ENCODE measurements at regions not wholly inside any gene's neighbourhood (a gene's known extent, or its start where the extent isn't known, plus 50 kb on each side); places are given as distances from the start of the nearest gene placed in this dataset.

GRCh38 chr5:167792514-167792913 lies 498.9 kb upstream of the WWC1 start:
- Histone ChIP-seq H3K9me3 (no peaks in the 10 kb centered on the region), H3K36me3 (no peaks in the 10 kb centered on the region), H3K4me3 (no peak overlapping the region), H3K4me1 (no peaks in the 10 kb centered on the region), H3K27ac (no peak overlapping the region), H3K27me3 (no peaks in the 10 kb centered on the region)
- in situ Hi-C loops (cut with MboI; ENCODE audit: low sequenced_read_pairs in 4 of 4) (no loop called here), intact Hi-C loops (cut with DNase I; ENCODE audit: low total_unique reads) (no loop called here)
- TF ChIP-seq CTCF (IDR thresholded peaks at IDR 0.05 in 4 of 5, conservative IDR thresholded peaks at IDR 0.05 in 1 of 5) (no peak), POLR2A (IDR thresholded peaks at IDR 0.05) (no peak)
- no peak for ATAC-seq
- DNase-seq: no peak

- H3K9me3 ChIP-seq: no peaks in the 10 kb centered on the region
- TF ChIP-seq CTCF (IDR thresholded peaks at IDR 0.05 in 4 of 5, conservative IDR thresholded peaks at IDR 0.05 in 1 of 5) (no peak), POLR2A (IDR thresholded peaks at IDR 0.05) (no peak)
- DNase-seq: no peak
- in situ Hi-C loops (cut with MboI; ENCODE audit: low sequenced_read_pairs in 4 of 4) (no loop called here), intact Hi-C loops (cut with DNase I; ENCODE audit: low total_unique reads) (no loop called here)
- no peaks in the 10 kb centered on the region for H3K27me3 ChIP-seq
- no peaks in the 10 kb centered on the region for H3K4me1 ChIP-seq
- no peak overlapping the region for H3K27ac ChIP-seq
- H3K36me3 ChIP-seq: no peaks in the 10 kb centered on the region
- ATAC-seq: no peak
- no peak overlapping the region for H3K4me3 ChIP-seq
These were observed 497.7 kb upstream of the WWC1 start for GRCh38 chr5:167793700-167794099.

GRCh38 chr5:167794121-167794520 lies 497.3 kb upstream of the WWC1 start:
- H3K27ac ChIP-seq: no peak overlapping the region
- H3K9me3 ChIP-seq: no peaks in the 10 kb centered on the region
- H3K4me1 ChIP-seq: no peaks in the 10 kb centered on the region
- in situ Hi-C loops (cut with MboI; ENCODE audit: low sequenced_read_pairs in 4 of 4) (no loop called here), intact Hi-C loops (cut with DNase I; ENCODE audit: low total_unique reads) (no loop called here)
- no peaks in the 10 kb centered on the region for H3K27me3 ChIP-seq
- ATAC-seq (no peak), DNase-seq (no peak)
- no peak for TF ChIP-seq CTCF (IDR thresholded peaks at IDR 0.05 in 4 of 5, conservative IDR thresholded peaks at IDR 0.05 in 1 of 5)
- TF ChIP-seq POLR2A (IDR thresholded peaks at IDR 0.05): no peak
- H3K36me3 ChIP-seq: no peaks in the 10 kb centered on the region
- no peak overlapping the region for H3K4me3 ChIP-seq

- intact Hi-C loops (cut with DNase I; ENCODE audit: low total_unique reads) (no loop called here), in situ Hi-C loops (cut with MboI; ENCODE audit: low sequenced_read_pairs in 4 of 4) (no loop called here)
- ATAC-seq: no peak
- no peaks in the 10 kb centered on the region for H3K36me3 ChIP-seq
- no peak overlapping the region for H3K27ac ChIP-seq
- TF ChIP-seq CTCF (IDR thresholded peaks at IDR 0.05 in 4 of 5, conservative IDR thresholded peaks at IDR 0.05 in 1 of 5): no peak
- no peaks in the 10 kb centered on the region for H3K27me3 ChIP-seq
- no peak for DNase-seq
- H3K4me1 ChIP-seq: no peaks in the 10 kb centered on the region
- H3K4me3 ChIP-seq: no peak overlapping the region
- no peaks in the 10 kb centered on the region for H3K9me3 ChIP-seq
These were observed 494.8 kb upstream of the WWC1 start for GRCh38 chr5:167796672-167797071.

GRCh38 chr5:167797933-167798332 lies 493.5 kb upstream of the WWC1 start:
- TF ChIP-seq CTCF (IDR thresholded peaks at IDR 0.05 in 4 of 5, conservative IDR thresholded peaks at IDR 0.05 in 1 of 5): no peak
- no peak for TF ChIP-seq POLR2A (IDR thresholded peaks at IDR 0.05)
- no peak for DNase-seq
- ATAC-seq: no peak
- intact Hi-C loops (cut with DNase I; ENCODE audit: low total_unique reads): no loop called here
- Histone ChIP-seq H3K4me3 (no peak overlapping the region), H3K27ac (no peak overlapping the region), H3K4me1 (no peaks in the 10 kb centered on the region), H3K27me3 (no peaks in the 10 kb centered on the region), H3K9me3 (no peaks in the 10 kb centered on the region), H3K36me3 (no peaks in the 10 kb centered on the region)
- in situ Hi-C loops (cut with MboI; ENCODE audit: low sequenced_read_pairs in 4 of 4): no loop called here

Measured in gastrocnemius medialis (tissue), 4 donors.